GM12878 (cell line): ENCODE measurements at regions not wholly inside any gene's neighbourhood (a gene's known extent, or its start where the extent isn't known, plus 50 kb on each side); places are given as distances from the start of the nearest gene placed in this dataset.

Experiments
- ATAC-seq: fragments of 200-7000 bp; cut with Tn5 transposase; 3 replicates; pipeline ENCODE4 v1.9.1; 2020; ENCODE audit warnings: mild to moderate bottlenecking, moderate library complexity
- BruUV-seq: library from RNA; stranded (reverse); fragments of 400-500 nt; replicated peaks from 2 replicates; lab custom pipeline; 2021; lab: Mats Ljungman, UMichigan
- CTCF ChIA-PET: fragments of 300-600 bp; sonication (Branson Sonifier 250); formaldehyde crosslinking; extraction: SDS; loops from one replicate; lab custom pipeline; 2021; ENCODE audit warnings: inconsistent platforms; lab: Yijun Ruan, JAX
- POLR2A ChIA-PET: fragments of 350-600 bp; formaldehyde crosslinking; extraction: SDS; loops from one replicate; lab custom pipeline; 2021; ENCODE audit warnings: inconsistent platforms; lab: Charles Lee
- RAD21 ChIA-PET: fragments of 300-600 bp; sonication (Branson Sonifier 250); formaldehyde crosslinking; loops from one replicate; lab custom pipeline; 2023; ENCODE audit warnings: antibody characterized with exemption; ENCODE audit not compliant: unreplicated experiment; lab: Charles Lee
- SMC1A ChIA-PET: fragments of 300-600 bp; sonication (Branson Sonifier 250); formaldehyde crosslinking; loops from one replicate; lab custom pipeline; 2023; ENCODE audit not compliant: unreplicated experiment, uncharacterized antibody; lab: Charles Lee
- DNase-seq: peaks from one replicate; pipeline ENCODE4 v3.0.0-alpha.2; 2011; ENCODE audit warnings: low read depth, low spot score
- FAIRE-seq: peaks from 3 replicates; lab custom pipeline; 2011; peaks lifted over from hg19 to GRCh38; lab: Jason Lieb, UNC
- H2AFZ ChIP-seq: 2 replicates; pipeline ENCODE4 v1.6.0; 2011; ENCODE audit warnings: low read depth, low read length, control low read depth; ENCODE audit not compliant: control insufficient read depth
- H3K27ac ChIP-seq: 2 replicates; pipeline ENCODE4 v1.5.1; 2011; ENCODE audit warnings: control low read depth; ENCODE audit not compliant: control insufficient read depth, insufficient read depth
- H3K27me3 ChIP-seq, 2 experiments: replicated peaks in 1 of 2; 2 replicates each; pipeline versions ENCODE4 v1.6.0 to v1.6.1; 2011; ENCODE audit warnings: low read length in 1 of 2; ENCODE audit not compliant: control insufficient read depth in 2 of 2, insufficient read depth in 2 of 2
- H3K36me3 ChIP-seq, 2 experiments: 2 replicates each; pipeline ENCODE4 v1.5.1; 2011; ENCODE audit warnings: low read length in 1 of 2; ENCODE audit not compliant: control insufficient read depth in 2 of 2, insufficient read depth in 2 of 2
- H3K4me1 ChIP-seq: 2 replicates; pipeline ENCODE4 v1.6.1; 2011; ENCODE audit warnings: mild to moderate bottlenecking, low read length, moderate library complexity, mixed read lengths; ENCODE audit not compliant: control insufficient read depth, insufficient read depth
- H3K4me2 ChIP-seq: 2 replicates; pipeline ENCODE4 v1.6.0; 2011; ENCODE audit warnings: control low read depth; ENCODE audit not compliant: control insufficient read depth, insufficient read depth
- H3K4me3 ChIP-seq: fragments of 200-600 bp; sonication (generic); 2 replicates; pipeline ENCODE4 v1.5.1; 2016
- H3K79me2 ChIP-seq: 2 replicates; pipeline ENCODE4 v1.6.0; 2011; ENCODE audit warnings: low read length; ENCODE audit not compliant: control insufficient read depth, insufficient read depth
- H3K9ac ChIP-seq: 2 replicates; pipeline ENCODE4 v1.8.0; 2011; ENCODE audit warnings: low read length, control low read depth, mixed read lengths; ENCODE audit not compliant: control insufficient read depth, insufficient read depth
- H3K9me3 ChIP-seq: replicated peaks from 3 replicates; pipeline ENCODE4 v1.5.1; 2011; ENCODE audit warnings: mild to moderate bottlenecking, low read length; ENCODE audit not compliant: control insufficient read depth, insufficient read depth
- H4K20me1 ChIP-seq: 2 replicates; pipeline ENCODE4 v1.6.0; 2011; ENCODE audit not compliant: control insufficient read depth, insufficient read depth
- RAD21 ChIP-seq: IDR thresholded peaks from 2 replicates; pipeline ENCODE4 v1.6.1; 2011; ENCODE audit warnings: mild to moderate bottlenecking, low read depth, low read length, moderate library complexity; ENCODE audit not compliant: insufficient read depth
- WGBS: methylation state at CpG from one replicate; pipeline ENCODE4 v1.1.6; 2016; ENCODE audit warnings: low lambda C conversion rate; ENCODE audit not compliant: insufficient replicate concordance, insufficient coverage; ENCODE audit errors: missing lambda C conversion rate; 5-methylcytosine and 5-hydroxymethylcytosine counted together
- in situ Hi-C: fragments of 300-500 bp; cut with MboI; formaldehyde crosslinking; loops from 9 replicates; pipeline ENCODE4 v1.14.3; 2018; ENCODE audit warnings: mixed read lengths
- intact Hi-C: fragments of 100-400 bp; cut with micrococcal nuclease; formaldehyde crosslinking; loops from one replicate; pipeline ENCODE4 v1.14.2; 2022; ENCODE audit not compliant: unreplicated experiment
- TF ChIP-seq, protein P1 (sequence below): fragments of 450-650 bp; formaldehyde crosslinking; IDR thresholded peaks from 2 replicates; pipeline ENCODE4 v1.4.0; 2022; ENCODE audit warnings: mild to moderate bottlenecking, moderate library complexity
- TF ChIP-seq, protein P2 (sequence below), 3 experiments: IDR thresholded peaks in 2 of 3; conservative IDR thresholded peaks in 1 of 3; 2 replicates each; pipeline ENCODE4 v1.5.1; 2011; ENCODE audit warnings: low read depth in 3 of 3, low read length in 3 of 3, mild to moderate bottlenecking in 3 of 3, control low read depth in 2 of 3, moderate library complexity in 2 of 3, inconsistent platforms in 1 of 3, mixed read lengths in 1 of 3; ENCODE audit not compliant: control insufficient read depth in 2 of 3, insufficient read depth in 1 of 3; ENCODE audit errors: extremely low read depth in 1 of 3

DNA sequence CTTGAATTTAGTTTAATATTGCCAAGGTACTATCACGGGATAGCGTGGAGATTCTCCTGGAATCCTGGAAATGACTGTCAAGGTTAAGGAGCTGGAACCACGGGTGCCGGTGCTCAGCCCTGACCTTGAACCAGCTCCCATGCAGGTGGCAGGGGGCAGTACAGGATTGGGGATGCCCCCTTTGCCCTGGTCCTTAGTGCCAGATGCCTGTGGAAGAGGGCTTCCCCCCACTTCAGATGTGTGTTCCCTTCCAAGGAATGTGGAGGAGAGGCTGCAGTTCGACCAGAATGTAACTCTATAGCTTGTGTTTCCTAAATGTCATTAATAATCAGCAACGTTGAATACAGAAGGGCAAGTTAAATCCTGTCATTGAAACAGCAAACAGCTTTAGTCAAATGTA lies 258.9 kb downstream of the VRK1 start:
- Histone ChIP-seq H3K9me3 (no peaks in the 10 kb centered on the region), H3K4me1 (no peaks in the 10 kb centered on the region), H3K9ac (no peak overlapping the region), H3K27ac (no peak overlapping the region), H4K20me1 (no peaks in the 10 kb centered on the region), H2AFZ (no peak overlapping the region), H3K79me2 (no peaks in the 10 kb centered on the region), H3K36me3 (no peaks in the 10 kb centered on the region), H3K4me3 (no peak overlapping the region), H3K4me2 (no peak overlapping the region), H3K27me3 (no peaks in the 10 kb centered on the region)
- intact Hi-C loops, result no loop called here
- ATAC-seq (no peak), DNase-seq (no peak), FAIRE-seq (no peak)
- in situ Hi-C loops, result no loop called here
- BruUV-seq, result no TSS peak
- RAD21 ChIA-PET, result interaction anchor here (1.1 kb wide), 1 partner anchor 239 kb away, joined by 3 read pairs; no protein-coding TSS in a partner anchor
- POLR2A ChIA-PET, result no interaction called here
- 15% methylated on average over 6 of the region's 6 CpGs for WGBS
- peak; percentile 27; the same call in 1 of the 2 replicates for TF ChIP-seq RAD21
- TF ChIP-seq, protein P1, sequence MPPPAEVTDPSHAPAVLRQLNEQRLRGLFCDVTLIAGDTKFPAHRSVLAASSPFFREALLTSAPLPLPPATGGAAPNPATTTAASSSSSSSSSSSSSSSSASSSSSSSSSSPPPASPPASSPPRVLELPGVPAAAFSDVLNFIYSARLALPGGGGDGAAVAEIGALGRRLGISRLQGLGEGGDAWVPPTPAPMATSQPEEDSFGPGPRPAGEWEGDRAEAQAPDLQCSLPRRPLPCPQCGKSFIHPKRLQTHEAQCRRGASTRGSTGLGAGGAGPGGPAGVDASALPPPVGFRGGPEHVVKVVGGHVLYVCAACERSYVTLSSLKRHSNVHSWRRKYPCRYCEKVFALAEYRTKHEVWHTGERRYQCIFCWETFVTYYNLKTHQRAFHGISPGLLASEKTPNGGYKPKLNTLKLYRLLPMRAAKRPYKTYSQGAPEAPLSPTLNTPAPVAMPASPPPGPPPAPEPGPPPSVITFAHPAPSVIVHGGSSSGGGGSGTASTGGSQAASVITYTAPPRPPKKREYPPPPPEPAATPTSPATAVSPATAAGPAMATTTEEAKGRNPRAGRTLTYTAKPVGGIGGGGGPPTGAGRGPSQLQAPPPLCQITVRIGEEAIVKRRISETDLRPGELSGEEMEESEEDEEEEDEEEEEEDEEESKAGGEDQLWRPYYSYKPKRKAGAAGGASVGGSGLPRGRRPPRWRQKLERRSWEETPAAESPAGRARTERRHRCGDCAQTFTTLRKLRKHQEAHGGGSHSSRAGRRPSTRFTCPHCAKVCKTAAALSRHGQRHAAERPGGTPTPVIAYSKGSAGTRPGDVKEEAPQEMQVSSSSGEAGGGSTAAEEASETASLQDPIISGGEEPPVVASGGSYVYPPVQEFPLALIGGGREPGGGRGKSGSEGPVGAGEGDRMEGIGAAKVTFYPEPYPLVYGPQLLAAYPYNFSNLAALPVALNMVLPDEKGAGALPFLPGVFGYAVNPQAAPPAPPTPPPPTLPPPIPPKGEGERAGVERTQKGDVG (CRISPR knock-in tag), result no peak
- TF ChIP-seq, protein P2, sequence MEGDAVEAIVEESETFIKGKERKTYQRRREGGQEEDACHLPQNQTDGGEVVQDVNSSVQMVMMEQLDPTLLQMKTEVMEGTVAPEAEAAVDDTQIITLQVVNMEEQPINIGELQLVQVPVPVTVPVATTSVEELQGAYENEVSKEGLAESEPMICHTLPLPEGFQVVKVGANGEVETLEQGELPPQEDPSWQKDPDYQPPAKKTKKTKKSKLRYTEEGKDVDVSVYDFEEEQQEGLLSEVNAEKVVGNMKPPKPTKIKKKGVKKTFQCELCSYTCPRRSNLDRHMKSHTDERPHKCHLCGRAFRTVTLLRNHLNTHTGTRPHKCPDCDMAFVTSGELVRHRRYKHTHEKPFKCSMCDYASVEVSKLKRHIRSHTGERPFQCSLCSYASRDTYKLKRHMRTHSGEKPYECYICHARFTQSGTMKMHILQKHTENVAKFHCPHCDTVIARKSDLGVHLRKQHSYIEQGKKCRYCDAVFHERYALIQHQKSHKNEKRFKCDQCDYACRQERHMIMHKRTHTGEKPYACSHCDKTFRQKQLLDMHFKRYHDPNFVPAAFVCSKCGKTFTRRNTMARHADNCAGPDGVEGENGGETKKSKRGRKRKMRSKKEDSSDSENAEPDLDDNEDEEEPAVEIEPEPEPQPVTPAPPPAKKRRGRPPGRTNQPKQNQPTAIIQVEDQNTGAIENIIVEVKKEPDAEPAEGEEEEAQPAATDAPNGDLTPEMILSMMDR (IDR thresholded peaks at IDR 0.05 in 2 of 3, conservative IDR thresholded peaks at IDR 0.05 in 1 of 3; ENCODE audit: control insufficient read depth in 2 of 3, extremely low read depth in 1 of 3, insufficient read depth in 1 of 3, low read depth in 3 of 3, low read length in 3 of 3), result peak in 1 of 3 experiments; percentile 18; a peak in 1 of 6 replicates
- SMC1A ChIA-PET, result no interaction called here
- CTCF ChIA-PET, result interaction anchor here (0.5 to 1.7 kb wide), 4 partner anchors 12 to 759 kb away, joined by 3 read pairs; no protein-coding TSS in a partner anchor
